GM19099 (cell line): ENCODE measurements at regions not wholly inside any gene's neighbourhood (a gene's known extent, or its start where the extent isn't known, plus 50 kb on each side); places are given as distances from the start of the nearest gene placed in this dataset.

Experiments
- POLR2A ChIP-seq: IDR thresholded peaks from 3 replicates; pipeline ENCODE4 v1.6.1; 2011; ENCODE audit warnings: low read depth; ENCODE audit not compliant: insufficient read length; ENCODE audit errors: extremely low read depth

GRCh38 chr11:19565639-19566038, 147.0 kb upstream of the NAV2 start:
- no peak for TF ChIP-seq POLR2A

GRCh38 chr11:19562156-19562555, 150.5 kb upstream of the NAV2 start:
- no peak for TF ChIP-seq POLR2A

- no peak for TF ChIP-seq POLR2A
Measured at GRCh38 chr11:19561011-19561410, 151.6 kb upstream of the NAV2 start.

GRCh38 chr11:19560156-19560555, 152.5 kb upstream of the NAV2 start:
- TF ChIP-seq POLR2A: no peak

GRCh38 chr11:19559746-19560145, 152.9 kb upstream of the NAV2 start:
- no peak for TF ChIP-seq POLR2A

GRCh38 chr11:19558189-19558986, 154.2 kb upstream of the NAV2 start:
- no peak for TF ChIP-seq POLR2A

GRCh38 chr11:19557720-19558140, 154.9 kb upstream of the NAV2 start:
- no peak for TF ChIP-seq POLR2A

- TF ChIP-seq POLR2A: no peak
Measured at GRCh38 chr11:19557185-19557584, 155.5 kb upstream of the NAV2 start.

GRCh38 chr11:19555266-19555665, 157.4 kb upstream of the NAV2 start:
- TF ChIP-seq POLR2A: no peak

- TF ChIP-seq POLR2A: no peak
Measured at GRCh38 chr11:19553683-19554333, 158.8 kb upstream of the NAV2 start.

- no peak for TF ChIP-seq POLR2A
Measured at GRCh38 chr11:19552656-19553260, 159.9 kb upstream of the NAV2 start.

GRCh38 chr11:19552161-19552560, 160.5 kb upstream of the NAV2 start:
- no peak for TF ChIP-seq POLR2A

GRCh38 chr11:19551457-19551856, 161.2 kb upstream of the NAV2 start:
- no peak for TF ChIP-seq POLR2A

GRCh38 chr11:19547044-19547443, 165.6 kb upstream of the NAV2 start:
- TF ChIP-seq POLR2A: no peak

GRCh38 chr11:19546325-19546724, 166.3 kb upstream of the NAV2 start:
- TF ChIP-seq POLR2A: no peak

- no peak for TF ChIP-seq POLR2A
Measured at GRCh38 chr11:19541521-19542049, 171.1 kb upstream of the NAV2 start.

- no peak for TF ChIP-seq POLR2A
Measured at GRCh38 chr11:19539861-19540260, 172.8 kb upstream of the NAV2 start.
